Stomach smooth muscle (tissue), 2 donors: ENCODE measurements at regions not wholly inside any gene's neighbourhood (a gene's known extent, or its start where the extent isn't known, plus 50 kb on each side); places are given as distances from the start of the nearest gene placed in this dataset.
"Not testable (repeated sequence)": the region's sequence is repeated elsewhere in the genome, so short reads cannot be mapped to it uniquely, and the experiment has no call there.

Experiments
- H3K27ac ChIP-seq: one replicate; pipeline ENCODE4 v1.7.0; 2013; ENCODE audit warnings: mild to moderate bottlenecking, low read length, inconsistent platforms
- H3K27me3 ChIP-seq, 2 donors: one replicate each; pipeline ENCODE4 v1.7.0; 2013; ENCODE audit warnings: low read length in 2 of 2; ENCODE audit not compliant: insufficient read depth in 2 of 2, control insufficient read depth in 1 of 2
- H3K36me3 ChIP-seq, 2 donors: one replicate each; pipeline ENCODE4 v1.7.0; 2013; ENCODE audit warnings: low read length in 2 of 2; ENCODE audit not compliant: control insufficient read depth in 2 of 2, insufficient read depth in 2 of 2
- H3K4me1 ChIP-seq: one replicate; pipeline ENCODE4 v1.7.0; 2013; ENCODE audit warnings: low read length; ENCODE audit not compliant: control insufficient read depth, insufficient read depth
- H3K4me3 ChIP-seq, 2 donors: one replicate each; pipeline ENCODE4 v1.7.0; 2013; ENCODE audit warnings: low read length in 2 of 2
- H3K9ac ChIP-seq, 2 donors: one replicate each; pipeline ENCODE4 v1.7.0; 2013; ENCODE audit warnings: low read length in 2 of 2, mild to moderate bottlenecking in 1 of 2
- H3K9me3 ChIP-seq, 2 donors: one replicate each; pipeline ENCODE4 v1.7.0; 2013; ENCODE audit warnings: low read length in 2 of 2; ENCODE audit not compliant: control insufficient read depth in 2 of 2
- donor health status: healthy.
- donor health status: Pancreatic carcinoma.

DNA sequence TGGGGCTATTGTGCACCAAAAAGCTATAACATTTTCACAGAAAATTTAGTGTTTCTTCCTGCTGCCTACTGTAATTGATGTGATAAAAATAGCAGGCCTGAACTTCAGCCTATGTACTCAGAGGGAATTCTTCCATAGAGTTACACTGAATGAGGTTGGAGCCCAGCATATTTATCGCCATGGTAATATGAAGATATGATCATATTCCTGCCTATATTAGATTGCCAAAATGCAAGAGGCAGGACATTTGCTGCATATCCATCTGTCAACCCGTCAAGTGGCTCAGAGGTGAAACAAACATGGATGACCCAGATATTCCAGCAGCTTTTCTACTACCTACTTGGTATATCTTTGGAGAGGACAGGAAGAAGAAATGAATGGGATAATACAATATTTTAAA is 1150.6 kb downstream of the TBL1XR1 start:
- Histone ChIP-seq H3K9ac (no peak overlapping the region), H3K4me1 (no peaks in the 10 kb centered on the region), H3K9me3 (no peaks in the 10 kb centered on the region), H3K4me3 (no peak overlapping the region), H3K27me3 (no peaks in the 10 kb centered on the region), H3K27ac (no peak overlapping the region), H3K36me3 (no peaks in the 10 kb centered on the region)

DNA sequence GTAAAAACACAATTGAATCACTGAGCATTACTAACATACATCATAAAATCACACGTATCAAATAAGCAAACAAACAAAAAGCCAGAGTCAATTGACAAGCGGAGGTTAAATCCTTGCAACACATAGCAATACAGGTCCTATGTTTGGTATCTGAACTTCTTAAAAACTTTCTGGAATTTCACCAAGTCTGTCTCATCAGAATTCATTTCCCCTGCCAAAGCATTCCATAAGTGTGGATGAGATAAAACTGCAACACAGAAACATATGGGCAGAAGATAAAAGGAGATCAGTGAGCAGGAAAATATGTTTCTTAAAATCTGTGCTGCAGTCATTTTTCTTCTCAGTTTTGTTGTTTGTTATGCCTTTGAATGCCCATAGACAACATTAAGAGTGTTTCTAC is 1155.5 kb downstream of the TBL1XR1 start:
- Histone ChIP-seq H3K9me3 (no peaks in the 10 kb centered on the region), H3K4me3 (no peak overlapping the region), H3K27ac (no peak overlapping the region), H3K36me3 (no peaks in the 10 kb centered on the region), H3K4me1 (no peaks in the 10 kb centered on the region), H3K27me3 (no peaks in the 10 kb centered on the region), H3K9ac (no peak overlapping the region)

DNA sequence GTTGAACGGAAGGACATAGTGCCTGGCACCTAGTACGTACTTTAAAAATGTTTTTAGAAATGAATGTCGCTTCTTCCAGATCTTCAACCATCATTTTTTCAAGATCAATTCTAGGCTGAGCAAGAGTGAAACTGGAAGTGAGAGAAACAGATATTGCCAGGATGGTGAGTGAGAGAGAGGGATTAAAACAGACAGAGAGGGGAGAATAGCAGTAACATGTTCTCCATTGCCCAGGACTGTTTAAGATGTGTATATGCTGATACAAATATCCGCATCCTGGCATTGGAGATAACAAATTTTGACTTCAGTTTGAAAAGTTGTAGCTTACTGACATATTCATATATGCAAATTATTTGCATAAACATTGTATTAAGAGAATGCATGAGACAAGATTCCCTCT is 1156.1 kb downstream of the TBL1XR1 start:
- no peak overlapping the region for H3K9ac ChIP-seq

DNA sequence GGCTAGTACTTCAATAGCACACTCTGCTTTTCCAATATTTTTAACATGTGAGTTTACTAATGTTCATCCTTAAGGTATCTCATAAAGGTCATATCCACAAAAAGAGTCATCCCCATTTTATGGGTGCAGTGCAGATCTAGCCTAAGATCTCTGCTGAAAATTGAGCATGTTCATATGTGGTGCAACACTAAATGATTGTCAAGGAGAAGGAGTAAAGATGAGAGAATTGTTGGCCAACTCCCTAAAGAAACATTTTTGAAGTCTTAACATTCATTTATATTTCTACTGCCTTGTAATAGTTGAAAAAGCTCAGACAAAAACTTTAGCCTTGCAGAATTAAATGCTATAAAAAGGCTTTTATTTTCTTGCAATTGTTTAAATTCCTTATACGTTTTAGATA is 1159.6 kb downstream of the TBL1XR1 start:
- H3K27ac ChIP-seq, result no peak overlapping the region
- H3K36me3 ChIP-seq, result no peaks in the 10 kb centered on the region
- H3K9me3 ChIP-seq, result no peaks in the 10 kb centered on the region
- no peak overlapping the region for H3K4me3 ChIP-seq
- no peak overlapping the region for H3K9ac ChIP-seq
- H3K4me1 ChIP-seq, result no peaks in the 10 kb centered on the region
- H3K27me3 ChIP-seq, result no peaks in the 10 kb centered on the region

More for the DNA sequence above, 1156.1 kb downstream of the TBL1XR1 start:
- Histone ChIP-seq H3K4me3 (no peak overlapping the region), H3K27ac (no peak overlapping the region), H3K9me3 (no peaks in the 10 kb centered on the region), H3K4me1 (no peaks in the 10 kb centered on the region), H3K27me3 (no peaks in the 10 kb centered on the region), H3K36me3 (no peaks in the 10 kb centered on the region)

DNA sequence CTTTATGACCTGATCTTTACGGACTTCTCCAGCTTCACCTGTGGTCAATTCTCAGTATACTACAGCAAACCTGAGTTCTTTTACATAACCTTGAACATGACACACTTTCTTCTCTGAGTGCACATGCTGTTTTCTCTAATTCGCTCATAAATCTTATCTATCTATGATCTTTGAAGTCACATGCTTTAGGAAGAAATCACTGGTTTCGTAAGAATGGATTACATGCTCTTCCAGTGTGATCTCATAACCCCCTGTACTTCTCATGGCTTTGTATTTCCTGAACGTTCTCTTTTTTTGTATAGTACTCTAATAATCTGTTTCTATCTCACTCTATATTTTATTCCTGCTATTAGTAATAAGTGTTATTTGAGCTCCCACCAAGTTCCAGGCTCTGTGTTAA is 1165.2 kb downstream of the TBL1XR1 start:
- Histone ChIP-seq H3K4me1 (no peaks in the 10 kb centered on the region), H3K27ac (no peak overlapping the region), H3K9ac (no peak overlapping the region), H3K36me3 (no peaks in the 10 kb centered on the region), H3K27me3 (no peaks in the 10 kb centered on the region), H3K4me3 (no peak overlapping the region), H3K9me3 (no peaks in the 10 kb centered on the region)

DNA sequence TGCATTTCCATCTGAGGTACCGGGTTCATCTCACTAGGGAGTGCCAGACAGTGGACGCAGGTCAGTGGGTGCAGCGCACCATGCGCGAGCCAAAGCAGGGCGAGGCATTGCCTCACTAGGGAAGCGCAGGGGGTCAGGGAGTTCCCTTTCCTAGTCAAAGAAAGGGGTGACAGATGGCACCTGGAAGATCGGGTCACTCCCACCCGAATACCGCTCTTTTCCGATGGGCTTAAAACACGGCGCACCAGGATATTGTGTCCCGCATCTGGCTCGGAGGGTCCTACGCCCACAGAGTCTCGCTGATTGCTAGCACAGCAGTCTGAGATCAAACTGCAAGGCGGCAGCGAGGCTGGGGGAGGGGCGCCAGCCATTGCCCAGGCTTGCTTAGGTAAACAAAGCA is 1157.1 kb downstream of the NAALADL2 start:
- not testable (repeated sequence) for H3K4me3 ChIP-seq, H3K36me3 ChIP-seq, H3K9me3 ChIP-seq, H3K27me3 ChIP-seq, H3K27ac ChIP-seq, H3K9ac ChIP-seq, H3K4me1 ChIP-seq

DNA sequence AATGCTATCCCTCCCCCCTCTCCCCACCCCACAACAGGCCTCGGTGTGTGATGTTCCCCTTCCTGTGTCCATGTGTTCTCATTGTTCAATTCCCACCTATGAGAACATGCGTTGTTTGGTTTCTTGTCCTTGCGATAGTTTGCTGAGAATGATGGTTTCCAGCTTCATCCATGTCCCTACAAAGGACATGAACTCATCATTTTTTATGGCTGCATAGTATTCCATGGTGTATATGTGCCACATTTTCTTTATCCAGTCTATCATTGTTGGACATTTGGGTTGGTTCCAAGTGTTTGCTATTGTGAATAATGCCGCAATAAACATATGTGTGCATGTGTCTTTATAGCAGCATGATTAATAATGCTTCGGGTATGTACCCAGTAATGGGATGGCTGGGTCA is 1156.1 kb downstream of the NAALADL2 start:
- H3K9ac ChIP-seq, H3K27ac ChIP-seq: not testable (repeated sequence)

DNA sequence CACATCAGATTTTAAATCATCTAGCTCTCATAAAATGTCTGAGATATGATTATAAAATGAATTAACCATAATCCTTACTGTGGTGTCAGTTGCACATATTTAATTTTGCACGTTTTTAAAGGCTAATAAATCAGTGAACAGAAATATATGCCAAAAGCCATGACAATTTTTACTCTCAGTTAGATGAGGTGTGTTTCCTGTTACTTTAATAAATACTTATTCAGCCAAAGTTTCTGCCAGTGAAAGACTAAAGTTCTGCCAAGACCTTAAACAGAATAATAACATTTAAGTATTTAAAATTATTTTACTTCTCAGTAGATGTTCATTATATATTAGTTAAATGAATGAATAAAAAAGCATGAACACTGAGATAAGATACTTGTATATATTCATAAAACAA is 1150.1 kb downstream of the NAALADL2 start:
- no peaks in the 10 kb centered on the region for H3K27me3 ChIP-seq
- H3K36me3 ChIP-seq, result no peaks in the 10 kb centered on the region
- no peak overlapping the region for H3K9ac ChIP-seq
- H3K4me1 ChIP-seq, result no peaks in the 10 kb centered on the region
- no peak overlapping the region for H3K27ac ChIP-seq
- H3K4me3 ChIP-seq, result no peak overlapping the region
- no peaks in the 10 kb centered on the region for H3K9me3 ChIP-seq

More for the DNA sequence above, 1156.1 kb downstream of the NAALADL2 start:
- H3K4me1 ChIP-seq, H3K36me3 ChIP-seq, H3K4me3 ChIP-seq, H3K9me3 ChIP-seq, H3K27me3 ChIP-seq: not testable (repeated sequence)

DNA sequence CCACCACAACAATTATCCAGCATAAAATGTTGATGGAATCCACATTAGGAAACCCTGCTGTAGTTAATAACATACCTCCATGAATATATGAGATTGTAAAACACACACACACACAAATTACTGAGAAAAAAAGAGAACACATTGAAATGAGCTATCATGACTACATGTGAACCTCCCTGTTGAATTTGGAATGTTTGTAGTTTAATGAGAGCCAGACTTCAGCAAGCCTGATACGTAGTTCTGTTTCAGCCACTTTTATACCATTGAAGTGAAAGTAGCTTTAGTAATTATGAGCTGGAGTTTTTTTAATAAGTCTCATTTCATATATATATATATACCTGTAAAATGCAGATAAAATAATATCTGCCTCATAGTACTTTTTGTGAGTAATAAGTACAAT is 1146.4 kb downstream of the NAALADL2 start:
- H3K4me3 ChIP-seq, result no peak overlapping the region

DNA sequence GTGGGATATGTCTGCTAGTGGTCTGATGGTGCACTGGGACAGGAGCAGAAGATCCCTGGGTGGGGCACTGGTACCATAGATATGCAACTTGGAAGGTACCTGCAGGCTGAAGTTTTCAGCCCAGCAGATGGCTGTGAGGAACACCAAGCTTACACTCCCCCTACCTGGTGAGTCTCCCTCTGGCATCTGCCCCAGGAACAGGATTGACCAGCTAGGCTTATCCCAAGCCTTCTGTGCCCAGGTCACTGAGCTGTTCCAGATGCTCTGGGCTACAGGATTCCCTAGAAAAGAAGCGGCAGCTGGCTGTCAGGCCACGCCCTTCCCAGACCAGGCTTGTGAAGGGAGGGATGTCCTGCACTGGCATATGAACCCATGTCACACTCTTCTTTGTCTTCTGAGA is 1130.0 kb downstream of the NAALADL2 start:
- Histone ChIP-seq H3K36me3 (no peaks in the 10 kb centered on the region), H3K27me3 (no peaks in the 10 kb centered on the region), H3K4me3 (no peak overlapping the region), H3K27ac (no peak overlapping the region), H3K9me3 (peaks cover 0 to 6% of the 10 kb centered on the region in 2 donors), H3K9ac (no peak overlapping the region), H3K4me1 (no peaks in the 10 kb centered on the region)

More for the DNA sequence above, 1146.4 kb downstream of the NAALADL2 start:
- Histone ChIP-seq H3K27me3 (no peaks in the 10 kb centered on the region), H3K9me3 (no peaks in the 10 kb centered on the region), H3K9ac (no peak overlapping the region), H3K27ac (no peak overlapping the region), H3K36me3 (no peaks in the 10 kb centered on the region), H3K4me1 (no peaks in the 10 kb centered on the region)

DNA sequence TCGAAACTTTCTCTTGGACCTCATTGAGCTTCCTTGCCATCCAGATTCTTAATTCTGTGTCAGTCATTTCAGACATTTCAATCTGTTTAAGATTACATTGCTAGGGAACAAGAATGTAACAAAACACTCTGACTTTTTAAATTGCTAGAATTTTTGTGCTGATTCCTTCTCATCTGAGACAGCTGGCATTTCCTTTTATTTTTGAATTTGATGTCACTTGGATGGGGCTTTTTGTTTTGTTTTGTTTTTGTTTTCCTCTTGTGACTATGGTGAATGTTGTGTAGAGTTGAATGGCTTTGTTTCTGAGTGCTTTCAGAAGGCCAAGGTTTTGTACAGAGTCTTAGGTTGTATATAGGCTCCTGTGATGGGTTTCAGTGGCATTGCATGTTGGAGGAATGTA is 1129.3 kb downstream of the NAALADL2 start:
- Histone ChIP-seq H3K4me3 (no peak overlapping the region), H3K36me3 (no peaks in the 10 kb centered on the region), H3K27me3 (no peaks in the 10 kb centered on the region), H3K9ac (no peak overlapping the region), H3K4me1 (no peaks in the 10 kb centered on the region), H3K27ac (no peak overlapping the region), H3K9me3 (peaks cover 0 to 6% of the 10 kb centered on the region in 2 donors)

DNA sequence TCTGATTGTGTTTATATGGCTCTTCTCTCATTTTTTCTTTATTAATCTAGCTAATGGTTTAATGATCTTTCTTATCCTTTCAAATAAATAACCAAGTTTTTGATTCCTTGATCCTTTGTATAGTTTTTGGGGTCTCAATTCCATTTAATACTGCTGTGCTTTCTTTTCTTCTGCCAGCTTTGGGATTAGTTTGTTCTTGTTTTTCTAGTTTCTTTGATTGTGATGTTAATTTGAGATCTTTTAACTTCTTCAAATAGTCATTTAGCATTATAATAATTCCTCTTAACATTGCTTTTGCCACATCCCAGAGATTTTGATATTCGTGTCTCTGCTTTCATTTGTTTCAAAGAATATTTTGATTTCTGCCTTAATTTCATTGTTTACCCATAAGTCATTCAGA is 1126.6 kb downstream of the NAALADL2 start:
- H3K9ac ChIP-seq, result no peak overlapping the region
- H3K4me3 ChIP-seq, result no peak overlapping the region
- no peaks in the 10 kb centered on the region for H3K4me1 ChIP-seq
- no peaks in the 10 kb centered on the region for H3K36me3 ChIP-seq
- no peaks in the 10 kb centered on the region for H3K27me3 ChIP-seq
- peaks cover 0 to 6% of the 10 kb centered on the region in 2 donors for H3K9me3 ChIP-seq
- no peak overlapping the region for H3K27ac ChIP-seq
